Lower leg skin (tissue), 4 donors: ENCODE measurements at regions not wholly inside any gene's neighbourhood (a gene's known extent, or its start where the extent isn't known, plus 50 kb on each side); places are given as distances from the start of the nearest gene placed in this dataset.

Experiments
- DNase-seq, 2 donors: peaks; one replicate each; pipeline ENCODE4 v3.0.0-alpha.2; 2019; ENCODE audit warnings: low spot score in 2 of 2
- H3K4me3 ChIP-seq: fragments of 200-600 bp; sonication (generic); 2 replicates; pipeline ENCODE4 v1.5.1; 2017; ENCODE audit warnings: mild to moderate bottlenecking, low read depth; ENCODE audit not compliant: poor library complexity, severe bottlenecking
- POLR2A ChIP-seq, 2 donors: fragments of 450-650 bp; IDR thresholded peaks; one replicate each; pipeline ENCODE4 v1.6.1; 2016 to 2017; ENCODE audit warnings: antibody characterized with exemption in 2 of 2, mild to moderate bottlenecking in 1 of 2, moderate library complexity in 1 of 2
- WGBS, 2 donors: methylation state at CpG; one replicate each; pipeline ENCODE4 v1.1.5; 2018; 5-methylcytosine and 5-hydroxymethylcytosine counted together
- intact Hi-C: fragments of 100-400 bp; cut with DNase I; formaldehyde crosslinking; loops from one replicate; pipeline ENCODE4 v1.15.0; 2023; ENCODE audit warnings: low total_unique reads
- TF ChIP-seq, protein P1 (sequence below), 3 donors: fragments of 450-650 bp; IDR thresholded peaks; one replicate each; pipeline ENCODE4 v1.5.1; 2016; ENCODE audit warnings: antibody characterized with exemption in 3 of 3, mild to moderate bottlenecking in 3 of 3, moderate library complexity in 2 of 3

DNA sequence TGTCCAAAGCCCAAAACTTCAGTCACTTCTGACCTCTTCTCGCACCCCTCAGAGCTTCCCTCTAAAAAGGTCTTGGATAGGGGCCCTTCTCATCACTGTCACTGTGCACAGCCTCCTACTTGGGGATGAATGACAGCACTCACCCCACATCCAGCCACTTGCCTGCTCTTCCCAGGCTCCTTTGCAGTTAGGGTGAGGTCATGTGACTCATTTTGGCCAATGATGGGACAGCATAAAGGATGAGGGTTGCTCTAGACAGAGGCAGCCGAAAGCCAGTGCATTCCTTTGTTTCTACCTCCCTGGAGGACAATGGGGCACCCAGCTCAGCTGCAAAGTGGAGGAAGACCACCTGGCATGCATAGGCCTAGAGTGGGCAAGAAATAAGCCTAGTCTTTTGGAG, 1413.3 kb downstream of the TBC1D22A start:
- DNase-seq = peak in 1 of 2 donors; percentile 52
- intact Hi-C loops = no loop called here
- 75 to 97% methylated on average over 2 of the region's 2 CpGs for WGBS, 2 donors
- no peak overlapping the region for H3K4me3 ChIP-seq
- TF ChIP-seq, protein P1, sequence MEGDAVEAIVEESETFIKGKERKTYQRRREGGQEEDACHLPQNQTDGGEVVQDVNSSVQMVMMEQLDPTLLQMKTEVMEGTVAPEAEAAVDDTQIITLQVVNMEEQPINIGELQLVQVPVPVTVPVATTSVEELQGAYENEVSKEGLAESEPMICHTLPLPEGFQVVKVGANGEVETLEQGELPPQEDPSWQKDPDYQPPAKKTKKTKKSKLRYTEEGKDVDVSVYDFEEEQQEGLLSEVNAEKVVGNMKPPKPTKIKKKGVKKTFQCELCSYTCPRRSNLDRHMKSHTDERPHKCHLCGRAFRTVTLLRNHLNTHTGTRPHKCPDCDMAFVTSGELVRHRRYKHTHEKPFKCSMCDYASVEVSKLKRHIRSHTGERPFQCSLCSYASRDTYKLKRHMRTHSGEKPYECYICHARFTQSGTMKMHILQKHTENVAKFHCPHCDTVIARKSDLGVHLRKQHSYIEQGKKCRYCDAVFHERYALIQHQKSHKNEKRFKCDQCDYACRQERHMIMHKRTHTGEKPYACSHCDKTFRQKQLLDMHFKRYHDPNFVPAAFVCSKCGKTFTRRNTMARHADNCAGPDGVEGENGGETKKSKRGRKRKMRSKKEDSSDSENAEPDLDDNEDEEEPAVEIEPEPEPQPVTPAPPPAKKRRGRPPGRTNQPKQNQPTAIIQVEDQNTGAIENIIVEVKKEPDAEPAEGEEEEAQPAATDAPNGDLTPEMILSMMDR (IDR thresholded peaks at IDR 0.05) = no peak
- no peak for TF ChIP-seq POLR2A (IDR thresholded peaks at IDR 0.05)

DNA sequence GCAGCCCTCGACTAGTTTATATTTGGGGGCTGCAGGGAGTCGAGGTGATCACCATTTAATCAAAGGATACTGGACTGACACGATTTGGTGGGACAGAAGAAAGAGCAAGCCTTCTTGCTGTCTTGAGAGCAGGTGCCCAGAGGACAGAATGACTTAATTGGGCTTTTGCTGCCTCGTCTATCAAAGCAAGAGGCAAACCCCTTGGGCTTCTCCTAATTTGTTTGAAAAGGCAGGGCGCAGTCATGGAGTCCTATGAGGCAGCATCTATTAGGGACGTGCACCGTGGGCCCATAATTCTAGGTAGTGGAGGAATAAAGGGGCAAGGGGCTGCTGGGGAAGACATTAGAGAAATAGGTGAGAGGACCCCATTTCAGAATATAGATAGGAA, 1411.3 kb downstream of the TBC1D22A start:
- intact Hi-C loops = no loop called here
- DNase-seq = peak in 1 of 2 donors; percentile 23
- no peak overlapping the region for H3K4me3 ChIP-seq
- TF ChIP-seq, protein P1 (IDR thresholded peaks at IDR 0.05) = no peak
- no peak for TF ChIP-seq POLR2A (IDR thresholded peaks at IDR 0.05)
- WGBS, 2 donors = 55 to 64% methylated on average over 7 of the region's 7 CpGs

DNA sequence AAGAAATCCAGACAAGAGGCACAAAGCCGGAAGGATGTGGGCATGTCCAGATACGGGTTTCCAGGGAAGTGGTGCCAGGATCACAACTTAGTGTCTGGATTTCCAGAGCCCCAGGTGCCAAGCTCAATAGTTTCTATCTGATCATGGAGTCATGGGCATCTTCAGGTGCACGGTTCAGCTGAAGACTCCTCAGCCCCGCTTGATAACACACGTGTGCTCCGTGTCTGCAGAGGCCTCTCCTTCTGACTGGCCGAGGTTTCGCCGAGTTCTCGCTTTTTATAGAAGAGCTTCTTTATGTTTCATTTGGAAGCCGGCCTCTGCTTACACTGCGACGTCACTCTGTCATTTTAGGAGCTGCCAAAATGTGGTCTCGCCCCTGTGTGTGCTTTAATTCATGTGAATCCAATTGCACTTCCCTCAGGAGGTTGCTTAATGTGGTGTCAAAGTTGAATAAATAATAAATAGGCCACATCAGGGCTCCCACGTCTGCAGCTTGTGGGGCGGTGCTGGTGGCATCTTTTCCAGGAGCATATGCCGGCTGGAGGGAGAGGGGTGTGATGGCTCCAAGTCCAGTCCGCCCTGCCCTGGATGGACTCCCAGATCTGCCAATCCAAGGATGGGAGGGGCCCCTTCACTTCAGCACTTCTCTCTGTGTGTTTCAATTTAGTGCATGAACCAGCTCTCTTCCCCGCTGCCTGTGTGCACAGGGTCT, 1410.8 kb downstream of the TBC1D22A start:
- WGBS, 2 donors = 38 to 47% methylated on average over 19 of the region's 19 CpGs
- intact Hi-C loops = no loop called here
- no peak overlapping the region for H3K4me3 ChIP-seq
- TF ChIP-seq, protein P1 (IDR thresholded peaks at IDR 0.05) = no peak
- TF ChIP-seq POLR2A (IDR thresholded peaks at IDR 0.05) = no peak
- DNase-seq = peak in 1 of 2 donors; percentile 75

DNA sequence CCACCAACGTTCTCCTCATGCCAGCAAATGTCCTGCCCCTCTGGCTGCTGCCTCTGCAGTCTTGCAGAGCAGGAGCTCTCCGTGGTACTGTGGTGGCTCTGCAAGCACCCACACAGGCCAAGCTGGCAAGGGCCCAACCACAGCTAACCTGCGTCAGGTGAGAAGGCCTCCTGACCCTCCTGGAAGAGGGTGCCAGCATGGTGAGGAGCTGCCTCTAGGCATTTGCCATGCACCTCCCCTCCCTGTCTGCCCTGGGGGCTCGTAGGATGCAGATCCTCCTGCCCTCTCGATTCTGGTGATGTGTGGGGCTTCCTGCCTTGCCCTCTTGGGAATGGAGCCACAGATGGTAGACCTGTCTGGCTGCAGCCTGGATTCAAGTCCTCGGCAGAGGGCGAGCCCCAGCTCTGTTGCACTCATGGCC, 1408.8 kb downstream of the TBC1D22A start:
- WGBS, 2 donors = 48 to 51% methylated on average over 6 to 7 of the region's 7 CpGs
- H3K4me3 ChIP-seq = no peak overlapping the region
- TF ChIP-seq POLR2A (IDR thresholded peaks at IDR 0.05) = no peak
- TF ChIP-seq, protein P1 (IDR thresholded peaks at IDR 0.05) = no peak
- peak in 1 of 2 donors; percentile 62 for DNase-seq
- intact Hi-C loops = no loop called here

DNA sequence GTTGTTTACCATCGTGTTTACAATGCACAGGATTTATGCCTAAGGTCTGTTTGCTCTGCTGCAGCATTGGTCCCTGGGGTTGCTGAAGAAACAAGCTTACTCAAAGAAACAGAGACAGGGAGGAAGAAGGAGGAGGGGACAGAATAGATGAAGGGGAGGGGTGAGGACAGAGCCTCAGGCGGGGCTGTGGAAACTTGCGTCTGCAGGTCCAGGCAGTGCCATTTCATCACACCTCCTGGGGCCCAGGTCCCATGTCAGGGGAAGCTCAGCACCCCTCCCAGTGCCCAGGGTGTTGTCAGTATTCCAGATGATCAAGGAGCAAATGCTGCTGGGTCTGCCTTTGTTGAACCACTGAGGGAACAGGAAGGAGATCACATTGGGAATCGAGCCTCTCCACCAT, 1406.8 kb downstream of the TBC1D22A start:
- intact Hi-C loops = no loop called here
- H3K4me3 ChIP-seq = no peak overlapping the region
- 46 to 49% methylated on average over 4 of the region's 4 CpGs for WGBS, 2 donors
- no peak for TF ChIP-seq POLR2A (IDR thresholded peaks at IDR 0.05)
- TF ChIP-seq, protein P1 (IDR thresholded peaks at IDR 0.05) = no peak
- peak in 1 of 2 donors; percentile 45 for DNase-seq

DNA sequence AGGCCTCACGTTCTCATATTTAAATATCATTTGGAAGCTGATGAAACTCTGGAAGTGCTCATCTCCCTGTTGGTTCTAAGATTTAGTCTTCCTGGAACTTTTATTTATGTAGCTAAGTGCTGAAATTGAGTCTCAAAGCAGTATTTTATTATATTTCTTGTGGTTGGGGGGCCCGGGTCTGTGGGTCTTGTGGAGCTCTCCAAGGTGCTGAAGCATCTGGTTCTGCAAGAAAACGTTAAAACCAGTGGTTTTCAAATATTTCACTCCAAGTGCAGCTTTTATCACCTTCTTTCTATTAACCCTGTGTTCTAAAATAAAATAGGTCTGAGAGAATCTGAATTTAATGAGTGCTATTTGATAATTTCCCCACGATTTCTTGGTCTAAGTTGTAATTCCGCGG, 1404.8 kb downstream of the TBC1D22A start:
- TF ChIP-seq, protein P1 (IDR thresholded peaks at IDR 0.05) = no peak
- no peak for TF ChIP-seq POLR2A (IDR thresholded peaks at IDR 0.05)
- no peak for DNase-seq
- intact Hi-C loops = no loop called here
- H3K4me3 ChIP-seq = no peak overlapping the region
- WGBS, 2 donors = 62 to 70% methylated on average over 6 of the region's 6 CpGs
